H1 (cell line): ENCODE measurements at regions not wholly inside any gene's neighbourhood (a gene's known extent, or its start where the extent isn't known, plus 50 kb on each side); places are given as distances from the start of the nearest gene placed in this dataset.

ENCODE experiments used
- ATF2 ChIP-seq: IDR thresholded peaks from 2 replicates; pipeline ENCODE4 v1.6.1; 2012; ENCODE audit warnings: low read length, inconsistent platforms
- YY1 ChIP-seq: IDR thresholded peaks from 2 replicates; pipeline ENCODE4 v1.6.1; 2011; ENCODE audit warnings: low read depth, mild to moderate bottlenecking, low read length

- TF ChIP-seq ATF2 (no peak), YY1 (no peak)
Measured at GRCh38 chr12:29004936-29005304, 144.2 kb upstream of the FAR2 start (continued).
